ENCODE measurements at regions not wholly inside any gene's neighbourhood (a gene's known extent, or its start where the extent isn't known, plus 50 kb on each side); places are given as distances from the start of the nearest gene placed in this dataset.
"Not testable (repeated sequence)": the region's sequence is repeated elsewhere in the genome, so short reads cannot be mapped to it uniquely, and the experiment has no call there.

DNA sequence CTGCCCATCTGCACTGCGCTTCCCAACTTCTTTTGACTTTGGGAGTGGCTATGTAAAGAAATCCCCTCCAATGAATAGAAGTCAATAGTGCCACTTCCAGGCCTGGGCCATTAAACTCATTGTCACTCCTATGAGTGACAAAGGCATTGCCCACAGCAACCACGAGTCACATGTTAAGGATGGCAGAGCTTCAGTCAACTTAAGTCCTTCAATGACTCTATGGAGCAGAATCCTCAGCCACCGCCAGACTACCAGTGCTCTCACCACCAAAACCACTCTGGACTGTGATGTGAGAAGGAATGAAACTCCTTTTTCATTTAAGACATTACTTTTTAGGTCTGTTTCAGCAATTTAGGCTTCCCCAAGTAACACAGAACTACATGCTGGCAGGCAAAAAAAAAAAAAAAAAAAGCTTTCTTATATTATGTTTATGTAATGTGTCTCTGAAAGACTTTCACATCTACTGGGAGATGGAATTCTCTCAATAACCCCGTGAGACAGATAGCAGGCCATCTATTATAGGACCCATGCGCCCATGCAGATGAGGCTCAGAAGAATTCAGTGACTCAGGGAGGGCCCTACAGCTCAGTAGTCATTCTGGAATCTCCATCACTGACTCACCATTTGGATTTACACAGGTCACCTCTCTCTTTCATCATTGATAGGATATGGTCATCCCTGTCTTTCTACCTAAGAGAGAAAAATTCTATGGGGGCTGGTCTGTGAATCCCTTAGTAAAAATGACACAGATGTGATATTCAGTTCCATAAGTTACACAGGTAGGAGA is 180.5 kb downstream of the CEMIP2 start:
- no peak for DNase-seq

DNA sequence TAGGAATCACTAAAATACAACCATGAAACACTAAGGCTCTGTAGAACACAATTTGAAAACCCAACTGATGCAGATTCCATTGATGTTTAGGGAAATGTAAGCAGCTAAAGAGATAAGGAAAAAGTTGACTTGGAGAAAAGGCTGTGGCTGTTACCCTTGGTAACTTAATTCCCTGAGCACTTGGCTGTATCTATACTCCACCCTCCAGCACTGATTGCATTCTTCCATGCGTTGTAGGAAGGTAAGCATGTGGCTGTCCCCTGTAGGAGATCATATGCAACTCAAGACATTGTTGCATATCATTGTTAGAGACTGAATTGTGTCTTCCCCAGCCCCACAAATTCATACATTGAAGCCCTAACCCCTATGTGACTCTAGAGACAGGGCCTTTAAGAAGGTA is 184.5 kb downstream of the CEMIP2 start:
- DNase-seq: no peak

DNA sequence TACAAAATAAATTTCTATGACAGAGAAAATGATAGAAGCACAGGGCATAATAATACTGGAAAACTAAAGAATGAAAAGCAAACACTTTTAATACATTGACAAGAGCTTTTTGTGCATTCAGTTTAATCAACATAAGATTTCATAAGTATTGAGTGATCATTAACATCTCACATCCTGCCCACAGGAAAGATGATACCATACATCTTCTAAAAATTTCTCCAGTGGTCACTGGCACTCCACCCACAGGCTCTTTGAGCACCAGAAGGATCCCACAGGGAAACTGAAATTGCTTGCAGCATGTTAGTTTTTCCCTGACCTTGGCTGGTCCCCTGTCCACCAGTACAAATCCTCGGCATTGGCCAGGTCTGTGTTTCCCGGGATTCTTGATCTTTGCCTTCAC is 186.0 kb downstream of the CEMIP2 start:
- no peak for DNase-seq

- DNase-seq: no peak
These were observed 187.2 kb downstream of the CEMIP2 start for GRCh38 chr9:71581101-71581500.

- DNase-seq: no peak
These were observed 197.1 kb downstream of the CEMIP2 start for GRCh38 chr9:71571186-71571585.

DNA sequence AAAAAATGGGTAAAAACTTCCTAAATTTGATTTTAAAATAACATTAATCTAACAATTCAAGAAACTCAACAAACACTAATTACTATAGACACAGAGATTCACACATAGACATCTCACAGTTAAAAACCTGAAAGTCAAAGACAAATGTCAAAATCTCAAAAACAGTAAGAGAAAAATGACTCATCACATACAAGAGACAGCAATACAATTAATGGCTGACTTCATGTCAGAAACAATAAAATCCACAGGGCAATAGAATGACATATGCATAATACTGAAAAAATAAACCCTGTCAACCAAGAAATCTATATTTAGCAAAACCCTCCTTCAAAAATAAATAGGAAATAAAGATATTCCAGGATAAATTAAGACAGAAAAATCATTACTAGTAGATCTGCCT is 200.4 kb downstream of the CEMIP2 start:
- no peak for DNase-seq

DNA sequence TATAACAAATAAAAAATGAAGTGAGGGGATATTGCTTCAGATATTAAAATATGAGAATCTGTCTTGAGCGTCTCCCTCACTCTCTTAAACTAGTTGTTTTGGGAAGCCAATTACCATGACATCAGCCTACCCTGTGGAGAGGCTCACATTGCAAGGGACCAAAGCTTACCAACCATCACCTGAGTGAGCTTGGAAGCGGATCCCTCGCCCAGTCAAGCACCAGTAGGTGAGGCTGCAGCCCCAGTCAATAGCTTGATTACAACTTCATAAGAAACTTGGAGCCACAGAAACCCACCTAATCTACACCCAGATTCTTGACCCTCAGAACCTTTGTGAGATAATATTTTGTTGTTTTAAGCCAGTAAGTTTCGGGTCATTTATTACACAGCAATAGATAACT is 206.2 kb downstream of the CEMIP2 start:
- DNase-seq: no peak

DNA sequence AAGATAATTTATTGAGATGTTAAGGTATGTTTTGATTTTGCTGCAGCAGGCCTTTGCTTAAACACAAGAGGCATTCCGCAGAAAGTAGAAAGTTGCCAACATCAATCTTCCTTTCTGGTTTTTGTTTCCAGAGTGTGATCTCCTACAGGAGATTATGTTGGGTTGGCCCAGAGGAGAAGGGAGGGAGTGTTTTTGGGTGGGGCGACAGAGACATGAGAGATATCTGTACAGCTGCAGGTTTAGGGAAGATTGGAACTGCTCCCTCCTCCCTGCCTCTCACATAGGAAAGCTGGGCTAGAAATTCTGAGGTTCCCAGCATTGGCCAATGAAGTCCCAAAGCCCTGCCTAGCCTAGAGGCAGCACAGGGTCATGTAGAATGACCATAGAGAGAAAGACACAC is 211.0 kb downstream of the CEMIP2 start:
- no peak for DNase-seq

- peak; percentile 3 for DNase-seq
These were observed 215.8 kb downstream of the CEMIP2 start for GRCh38 chr9:71552480-71552879.

GRCh38 chr9:71549023-71549422 is 219.3 kb downstream of the CEMIP2 start:
- DNase-seq: no peak

DNA sequence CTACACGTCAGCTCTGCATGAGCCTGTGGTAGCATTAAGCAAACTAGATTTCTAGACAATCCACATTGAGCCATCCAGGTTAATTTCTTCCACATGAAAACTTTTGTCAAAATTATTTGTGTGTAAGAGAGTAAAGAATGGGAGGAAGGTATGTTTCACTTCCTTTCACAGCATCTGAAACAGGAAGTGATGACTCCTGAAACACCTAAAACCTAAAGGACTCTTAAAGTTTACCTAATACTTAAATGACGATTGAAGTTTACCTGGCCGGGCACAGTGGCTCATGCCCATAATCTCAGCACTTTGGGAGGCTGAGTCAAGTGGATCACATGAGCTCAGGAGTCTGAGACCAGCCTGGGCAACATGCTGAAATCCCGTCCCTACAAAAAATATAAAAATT is 223.8 kb downstream of the CEMIP2 start:
- no peak for DNase-seq

DNA sequence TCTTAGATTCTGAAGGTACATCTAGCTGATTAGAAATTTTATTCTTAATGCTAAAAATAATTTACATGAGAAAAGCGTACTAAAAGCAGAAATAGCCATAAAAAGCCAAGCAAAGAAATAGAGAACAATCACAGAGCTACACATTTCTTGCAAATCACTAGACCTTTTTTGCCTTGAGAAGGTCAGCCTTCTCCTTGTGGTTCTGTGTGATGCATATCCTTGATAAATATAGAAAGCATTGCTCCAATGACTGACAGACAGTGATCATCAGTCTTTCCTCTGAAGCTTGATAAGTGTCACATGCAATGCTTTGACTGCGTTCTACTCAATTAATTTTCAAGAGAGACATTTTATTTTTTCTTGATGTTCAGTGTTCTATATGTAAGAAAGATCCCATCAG is 226.9 kb downstream of the CEMIP2 start:
- no peak for DNase-seq

DNA sequence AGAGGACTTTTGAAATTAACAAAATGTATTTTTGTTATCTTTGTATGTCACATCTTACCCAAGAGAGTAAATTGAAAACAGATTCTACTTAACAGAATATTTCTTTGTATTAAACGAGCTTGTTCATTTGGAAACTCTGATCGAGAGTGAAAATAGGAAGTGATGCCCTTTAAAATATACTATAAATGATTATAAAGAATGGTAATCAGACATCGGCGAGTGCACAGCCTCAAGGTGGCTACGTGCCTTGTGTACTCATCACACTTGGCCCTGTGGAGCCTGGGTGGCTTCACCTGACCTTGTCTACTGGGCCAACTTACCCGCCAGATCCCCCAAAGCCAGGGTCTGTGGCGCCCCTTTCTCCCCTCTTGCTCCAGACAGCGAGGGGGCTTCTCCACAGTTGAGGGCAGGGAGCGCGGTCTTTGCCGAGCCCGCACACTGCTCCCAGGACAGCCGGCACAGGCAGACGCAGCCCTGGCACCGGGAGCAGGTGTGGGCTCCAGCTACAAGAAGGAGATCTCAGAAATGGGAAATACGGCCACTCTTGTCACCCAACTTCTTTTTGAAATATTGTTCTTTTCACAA is 243.2 kb downstream of the CEMIP2 start:
- no peak for DNase-seq

DNA sequence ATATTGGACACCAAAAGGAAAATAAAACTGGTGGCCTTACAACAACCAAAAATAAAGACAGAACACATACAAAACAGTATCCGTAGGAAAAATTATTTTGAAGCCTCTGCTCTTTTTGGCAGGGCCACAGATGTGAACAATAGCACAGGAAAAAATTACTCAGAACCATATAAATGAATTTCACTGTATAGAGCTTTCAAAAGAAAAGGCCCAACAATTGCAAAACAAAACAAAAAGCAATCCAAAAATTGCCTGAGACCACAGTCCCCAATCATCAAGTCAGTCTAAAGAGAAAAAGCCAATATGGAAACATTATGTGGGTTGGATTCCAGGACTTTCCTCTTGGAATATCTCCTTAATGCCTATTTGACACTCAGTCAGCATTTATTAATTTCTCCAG is 243.8 kb downstream of the CEMIP2 start:
- DNase-seq: no peak

DNA sequence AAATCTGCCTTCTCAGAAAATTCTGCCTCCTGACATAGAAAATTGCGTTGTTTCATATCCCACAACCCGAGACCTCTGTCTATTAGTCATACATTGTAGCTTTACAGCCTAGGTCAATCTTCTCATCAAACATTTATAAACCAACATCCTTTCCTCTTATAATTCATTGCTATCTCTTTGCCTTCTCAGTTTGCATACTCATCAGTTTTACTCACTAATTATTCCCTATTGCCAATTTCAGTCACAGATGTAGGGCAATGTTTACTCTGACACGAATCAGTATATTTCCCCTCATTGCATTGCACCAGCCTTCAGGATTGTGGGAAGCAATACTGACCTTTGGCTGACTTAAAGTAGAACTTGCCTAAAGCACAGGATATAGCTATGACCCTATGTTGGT is 247.2 kb downstream of the CEMIP2 start:
- DNase-seq: no peak

GRCh38 chr9:71519098-71519696 is 249.1 kb downstream of the CEMIP2 start:
- DNase-seq: no peak

- DNase-seq: no peak
These were observed 250.1 kb downstream of the CEMIP2 start for GRCh38 chr9:71518045-71518827.

DNA sequence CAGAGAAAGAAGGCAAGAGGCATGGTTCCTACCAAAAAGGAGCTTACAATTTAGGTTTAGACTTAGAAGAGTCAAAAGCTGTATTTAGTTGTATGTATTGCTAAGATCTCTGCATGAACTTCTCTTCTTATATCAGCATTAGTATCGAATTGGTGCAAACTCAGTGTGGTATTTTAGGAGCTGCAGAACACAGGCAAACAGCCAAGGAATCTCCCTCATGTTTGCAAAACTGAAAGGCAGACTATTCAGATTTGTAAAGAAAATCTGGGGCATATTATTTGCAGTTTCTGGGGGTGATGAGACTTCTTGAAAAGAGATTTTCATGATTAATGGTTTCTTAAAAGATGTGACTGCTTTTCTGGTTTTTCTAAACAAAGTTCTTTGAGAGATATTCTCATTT is 252.7 kb downstream of the CEMIP2 start:
- no peak for DNase-seq

DNA sequence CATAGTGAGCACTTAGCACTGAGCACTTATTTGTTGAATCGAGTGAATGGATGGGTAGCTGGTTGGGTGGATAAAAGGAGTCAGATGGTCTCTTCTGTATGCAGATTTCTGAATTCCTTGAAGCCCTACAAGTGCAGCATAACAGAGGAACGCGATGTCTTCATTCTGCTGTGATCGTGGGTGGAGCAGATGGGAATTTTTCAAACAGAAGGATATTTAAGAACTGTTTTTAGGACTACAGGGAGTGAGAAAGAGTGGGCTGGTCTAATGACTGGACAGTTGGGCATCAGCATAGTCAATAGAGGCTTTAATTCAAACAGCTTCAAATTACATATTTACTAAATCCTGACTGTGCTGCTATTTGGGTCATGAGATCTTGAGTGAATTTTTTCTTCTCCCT is 253.2 kb downstream of the CEMIP2 start:
- DNase-seq: no peak

GRCh38 chr9:71514344-71514975 is 253.9 kb downstream of the CEMIP2 start:
- DNase-seq: no peak

DNA sequence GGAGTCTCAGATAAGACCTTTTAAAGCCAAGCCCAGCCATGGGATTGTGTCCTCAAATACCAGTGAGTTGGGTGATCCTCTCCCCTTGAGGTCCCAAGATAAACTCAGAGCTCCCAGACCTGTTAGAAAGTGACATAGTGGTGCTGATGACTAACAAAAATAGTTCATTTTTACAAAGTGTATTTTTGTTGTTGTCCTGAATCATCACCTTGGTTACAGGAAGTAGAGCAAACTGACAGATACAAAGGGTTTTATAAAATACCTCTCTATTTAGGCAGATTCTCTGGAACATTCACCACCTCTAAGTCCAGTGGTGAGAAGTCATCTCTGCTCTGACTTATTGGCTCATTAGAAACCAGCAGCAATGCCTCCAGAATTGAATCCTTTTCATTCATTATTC is 259.3 kb downstream of the CEMIP2 start:
- no peak for DNase-seq

GRCh38 chr9:71508141-71508540 is 260.2 kb downstream of the CEMIP2 start:
- not testable (repeated sequence) for DNase-seq

GRCh38 chr9:71506821-71507220 is 261.5 kb downstream of the CEMIP2 start:
- DNase-seq: no peak

Data from right kidney (tissue), 1 donor.